GM23248 (cell line): ENCODE measurements at regions not wholly inside any gene's neighbourhood (a gene's known extent, or its start where the extent isn't known, plus 50 kb on each side); places are given as distances from the start of the nearest gene placed in this dataset.
"Not testable (repeated sequence)": the region's sequence is repeated elsewhere in the genome, so short reads cannot be mapped to it uniquely, and the experiment has no call there.

Experiments
- EZH2 ChIP-seq: fragments of 200-600 bp; sonication (generic); IDR thresholded peaks from 2 replicates; pipeline ENCODE4 v1.6.1; 2018; ENCODE audit warnings: antibody characterized with exemption, mild to moderate bottlenecking; ENCODE audit not compliant: insufficient read depth, poor library complexity, severe bottlenecking
- EZH2phosphoT487 ChIP-seq: fragments of 200-600 bp; sonication (generic); IDR thresholded peaks from 2 replicates; pipeline ENCODE4 v1.6.1; 2018; ENCODE audit warnings: antibody characterized with exemption, moderate library complexity, mild to moderate bottlenecking, low read depth; ENCODE audit not compliant: insufficient read depth

DNA sequence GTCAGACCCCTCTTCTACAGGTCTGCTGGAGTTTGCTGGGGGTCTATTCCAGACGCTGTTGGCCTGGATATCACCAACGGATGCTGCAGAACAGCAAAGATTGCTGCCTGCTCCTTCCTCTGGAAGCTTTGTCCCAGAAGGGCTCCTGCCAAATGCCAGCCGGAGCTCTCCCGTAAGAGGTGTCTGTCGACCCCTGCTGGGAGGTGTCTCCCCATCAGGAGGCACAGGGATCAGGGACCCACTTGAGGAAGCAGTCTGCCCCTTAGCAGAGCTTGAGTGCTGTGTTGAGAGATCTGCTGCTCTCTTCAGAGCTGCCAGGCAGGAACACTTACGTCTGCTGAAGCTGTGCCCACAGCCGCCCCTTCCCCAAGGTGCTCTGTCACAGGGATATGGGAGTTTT is 122.1 kb upstream of the TNP1 start:
- TF ChIP-seq EZH2, EZH2phosphoT487: not testable (repeated sequence)
